Breast epithelium (tissue), 4 donors: ENCODE measurements at regions not wholly inside any gene's neighbourhood (a gene's known extent, or its start where the extent isn't known, plus 50 kb on each side); places are given as distances from the start of the nearest gene placed in this dataset.
"Not testable (repeated sequence)": the region's sequence is repeated elsewhere in the genome, so short reads cannot be mapped to it uniquely, and the experiment has no call there.

Experiments used
- DNase-seq, 2 donors: peaks; one replicate each; pipeline ENCODE4 v3.0.0-alpha.2; 2019; ENCODE audit warnings: low spot score in 2 of 2
- H3K27ac ChIP-seq, 2 donors: fragments of 200-600 bp; sonication (generic) in 1 of 2; one replicate each; pipeline ENCODE4 v1.5.1; 2016 to 2019; ENCODE audit warnings: mild to moderate bottlenecking in 1 of 2
- H3K27me3 ChIP-seq, 2 donors: fragments of 200-600 bp; sonication (generic) in 1 of 2; one replicate each; pipeline versions ENCODE4 v1.5.1 to v1.6.0; 2017 to 2019; ENCODE audit warnings: control low read depth in 1 of 2, mild to moderate bottlenecking in 1 of 2
- H3K36me3 ChIP-seq: fragments of 200-600 bp; one replicate; pipeline ENCODE4 v1.5.1; 2019
- H3K4me1 ChIP-seq, 2 donors: fragments of 200-600 bp; sonication (generic); one replicate each; pipeline ENCODE4 v1.5.1; 2016 to 2019; ENCODE audit warnings: control low read depth in 1 of 2
- H3K4me3 ChIP-seq, 3 donors: fragments of 200-600 bp; sonication (generic); 1 replicate in 2 of 3; 2 replicates in 1 of 3; pipeline ENCODE4 v1.5.1; 2016 to 2019; ENCODE audit warnings: mild to moderate bottlenecking in 3 of 3, moderate library complexity in 2 of 3
- H3K9me3 ChIP-seq, 2 donors: fragments of 200-600 bp; sonication (generic) in 1 of 2; one replicate each; pipeline ENCODE4 v1.5.1; 2016 to 2019; ENCODE audit warnings: control low read depth in 1 of 2
- POLR2A ChIP-seq: fragments of 450-650 bp; IDR thresholded peaks from one replicate; pipeline ENCODE4 v1.6.1; 2016; ENCODE audit warnings: antibody characterized with exemption, mild to moderate bottlenecking, moderate library complexity
- POLR2AphosphoS5 ChIP-seq, 3 donors: sonication (generic); formaldehyde crosslinking; IDR thresholded peaks; one replicate each; pipeline ENCODE4 v1.6.1; 2017; ENCODE audit warnings: antibody characterized with exemption in 3 of 3
- intact Hi-C: fragments of 100-400 bp; cut with DNase I; formaldehyde crosslinking; loops from one replicate; pipeline ENCODE4 v1.15.1; 2023; ENCODE audit warnings: low total_unique reads
- TF ChIP-seq, protein P1 (sequence below), 3 donors: fragments of 450-650 bp; IDR thresholded peaks; one replicate each; pipeline ENCODE4 v1.5.1; 2016 to 2017; ENCODE audit warnings: antibody characterized with exemption in 3 of 3, mild to moderate bottlenecking in 3 of 3, moderate library complexity in 3 of 3

DNA sequence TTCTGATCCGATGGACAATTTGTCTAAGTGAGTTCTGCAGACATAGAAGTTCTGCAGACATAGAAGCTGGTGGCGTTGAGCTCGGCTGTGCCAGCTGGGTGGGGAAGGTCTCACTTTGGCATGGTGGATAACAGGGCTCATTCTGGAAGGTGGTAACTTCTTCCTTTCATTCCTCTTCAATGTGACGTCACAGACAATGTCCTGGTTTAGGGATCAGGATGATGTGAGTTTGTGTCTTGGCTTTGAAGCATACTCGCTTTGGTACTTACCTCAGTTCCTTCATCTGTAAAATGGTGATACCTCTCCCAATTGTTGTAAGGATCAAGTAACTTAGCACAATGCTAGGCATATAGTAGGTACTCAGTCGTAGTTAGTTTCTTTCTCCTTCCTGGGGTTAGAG lies 408.8 kb upstream of the ASIC2 start:
- intact Hi-C loops, result no loop called here
- H3K27ac ChIP-seq, result no peak overlapping the region

DNA sequence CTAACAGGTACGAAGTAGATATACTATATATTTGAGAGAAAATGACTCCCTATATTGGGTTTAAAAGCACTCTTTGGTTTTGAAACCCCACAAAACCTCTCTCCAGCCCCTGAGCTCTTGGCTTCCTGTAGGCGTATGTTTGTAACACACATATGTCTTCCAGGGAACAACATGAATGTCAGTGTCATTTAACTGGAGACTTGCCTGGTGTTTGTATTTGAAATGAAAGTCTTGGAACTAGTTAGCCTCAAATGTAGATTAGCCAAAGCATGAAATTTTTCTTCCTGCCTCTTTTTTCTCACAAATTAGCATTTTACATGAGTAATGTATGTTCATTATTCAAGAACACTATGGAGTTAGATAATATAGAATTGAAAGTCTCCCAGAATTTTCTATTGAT lies 411.8 kb upstream of the ASIC2 start:
- Histone ChIP-seq H3K36me3 (no peaks in the 10 kb centered on the region), H3K4me3 (no peak overlapping the region), H3K4me1 (no peaks in the 10 kb centered on the region), H3K9me3 (no peaks in the 10 kb centered on the region), H3K27me3 (peaks cover 0 to 25% of the 10 kb centered on the region in 2 donors), H3K27ac (no peak overlapping the region)
- intact Hi-C loops, result no loop called here
- TF ChIP-seq POLR2A, result no peak
- no peak for TF ChIP-seq POLR2AphosphoS5 (IDR thresholded peaks at IDR 0.05)
- TF ChIP-seq, protein P1, sequence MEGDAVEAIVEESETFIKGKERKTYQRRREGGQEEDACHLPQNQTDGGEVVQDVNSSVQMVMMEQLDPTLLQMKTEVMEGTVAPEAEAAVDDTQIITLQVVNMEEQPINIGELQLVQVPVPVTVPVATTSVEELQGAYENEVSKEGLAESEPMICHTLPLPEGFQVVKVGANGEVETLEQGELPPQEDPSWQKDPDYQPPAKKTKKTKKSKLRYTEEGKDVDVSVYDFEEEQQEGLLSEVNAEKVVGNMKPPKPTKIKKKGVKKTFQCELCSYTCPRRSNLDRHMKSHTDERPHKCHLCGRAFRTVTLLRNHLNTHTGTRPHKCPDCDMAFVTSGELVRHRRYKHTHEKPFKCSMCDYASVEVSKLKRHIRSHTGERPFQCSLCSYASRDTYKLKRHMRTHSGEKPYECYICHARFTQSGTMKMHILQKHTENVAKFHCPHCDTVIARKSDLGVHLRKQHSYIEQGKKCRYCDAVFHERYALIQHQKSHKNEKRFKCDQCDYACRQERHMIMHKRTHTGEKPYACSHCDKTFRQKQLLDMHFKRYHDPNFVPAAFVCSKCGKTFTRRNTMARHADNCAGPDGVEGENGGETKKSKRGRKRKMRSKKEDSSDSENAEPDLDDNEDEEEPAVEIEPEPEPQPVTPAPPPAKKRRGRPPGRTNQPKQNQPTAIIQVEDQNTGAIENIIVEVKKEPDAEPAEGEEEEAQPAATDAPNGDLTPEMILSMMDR (IDR thresholded peaks at IDR 0.05), result no peak
- no peak for DNase-seq

More for the DNA sequence above, 408.8 kb upstream of the ASIC2 start:
- Histone ChIP-seq H3K27me3 (peaks cover 0 to 9% of the 10 kb centered on the region in 2 donors), H3K9me3 (no peaks in the 10 kb centered on the region), H3K4me3 (no peak overlapping the region), H3K4me1 (no peaks in the 10 kb centered on the region), H3K36me3 (no peaks in the 10 kb centered on the region)
- TF ChIP-seq, protein P1 (IDR thresholded peaks at IDR 0.05), result no peak
- TF ChIP-seq POLR2A (no peak), POLR2AphosphoS5 (IDR thresholded peaks at IDR 0.05) (no peak)
- no peak for DNase-seq

DNA sequence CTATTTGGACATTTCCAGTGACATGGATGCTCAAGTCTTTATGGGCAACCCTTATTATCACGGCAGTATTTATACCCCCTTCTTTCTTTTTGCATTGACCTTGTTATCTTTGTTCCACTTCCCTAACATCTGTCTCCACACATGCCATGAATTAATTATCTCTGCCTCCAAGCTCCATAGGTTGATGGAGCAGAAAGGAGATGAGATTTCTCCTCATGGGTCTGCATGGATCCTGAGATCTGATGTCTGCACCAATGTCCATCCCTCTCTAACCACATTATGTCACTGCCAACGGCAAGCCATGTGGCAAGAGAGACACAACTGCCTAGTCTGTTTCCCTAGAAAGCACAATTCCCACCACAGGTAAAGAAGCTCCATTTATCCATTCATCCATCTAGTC lies 416.8 kb upstream of the ASIC2 start:
- H3K4me1 ChIP-seq, result no peaks in the 10 kb centered on the region
- DNase-seq, result no peak
- intact Hi-C loops, result no loop called here
- H3K36me3 ChIP-seq, result no peaks in the 10 kb centered on the region
- H3K27me3 ChIP-seq, result peaks cover 0 to 17% of the 10 kb centered on the region in 2 donors
- no peak overlapping the region for H3K27ac ChIP-seq
- TF ChIP-seq POLR2AphosphoS5 (IDR thresholded peaks at IDR 0.05), result no peak
- TF ChIP-seq POLR2A, result no peak
- TF ChIP-seq, protein P1 (IDR thresholded peaks at IDR 0.05), result no peak
- no peak overlapping the region for H3K4me3 ChIP-seq
- H3K9me3 ChIP-seq, result no peaks in the 10 kb centered on the region

- intact Hi-C loops, result no loop called here
- DNase-seq, result no peak
- Histone ChIP-seq H3K4me3 (no peak overlapping the region), H3K9me3 (no peaks in the 10 kb centered on the region), H3K4me1 (no peaks in the 10 kb centered on the region), H3K27me3 (peaks cover 0 to 17% of the 10 kb centered on the region in 2 donors), H3K36me3 (no peaks in the 10 kb centered on the region), H3K27ac (no peak overlapping the region)
- TF ChIP-seq, protein P1 (IDR thresholded peaks at IDR 0.05), result no peak
- TF ChIP-seq POLR2AphosphoS5 (IDR thresholded peaks at IDR 0.05), result no peak
- TF ChIP-seq POLR2A, result no peak
Observed at GRCh38 chr17:33712120-33712519, 419.0 kb upstream of the ASIC2 start.

- Histone ChIP-seq H3K4me1 (no peaks in the 10 kb centered on the region), H3K9me3 (no peaks in the 10 kb centered on the region), H3K4me3 (no peak overlapping the region), H3K36me3 (no peaks in the 10 kb centered on the region), H3K27ac (no peak overlapping the region), H3K27me3 (no peaks in the 10 kb centered on the region)
- no peak for DNase-seq
- intact Hi-C loops, result no loop called here
- TF ChIP-seq POLR2AphosphoS5 (IDR thresholded peaks at IDR 0.05) (no peak), POLR2A (no peak)
- TF ChIP-seq, protein P1 (IDR thresholded peaks at IDR 0.05), result no peak
Observed at GRCh38 chr17:33716957-33717356, 423.9 kb upstream of the ASIC2 start.

DNA sequence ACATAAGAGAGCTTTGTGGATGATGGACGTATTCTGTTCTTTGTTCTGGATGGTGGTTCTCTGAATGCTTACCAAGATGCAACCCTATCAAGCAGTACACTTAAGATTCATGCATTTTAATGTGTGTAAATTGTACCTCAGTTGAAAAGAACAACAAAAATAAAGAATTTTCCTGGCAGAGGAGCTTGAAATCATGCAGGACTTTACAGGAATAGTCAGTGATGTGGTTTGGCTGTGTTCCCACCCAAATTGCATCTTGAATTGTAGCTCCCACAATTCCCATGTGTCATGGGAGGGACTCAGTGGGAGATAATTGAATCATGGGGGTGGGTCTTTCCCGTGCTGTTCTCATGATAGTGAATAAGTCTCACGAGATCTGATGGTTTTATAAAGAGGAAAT lies 430.6 kb upstream of the ASIC2 start:
- H3K4me3 ChIP-seq, H3K9me3 ChIP-seq, H3K4me1 ChIP-seq, intact Hi-C loops, H3K36me3 ChIP-seq, DNase-seq, H3K27ac ChIP-seq: not testable (repeated sequence)
- H3K27me3 ChIP-seq, result peaks cover 0 to 25% of the 10 kb centered on the region in 2 donors
